ENCODE measurements at regions not wholly inside any gene's neighbourhood (a gene's known extent, or its start where the extent isn't known, plus 50 kb on each side); places are given as distances from the start of the nearest gene placed in this dataset.
"Not testable (repeated sequence)": the region's sequence is repeated elsewhere in the genome, so short reads cannot be mapped to it uniquely, and the experiment has no call there.

DNA sequence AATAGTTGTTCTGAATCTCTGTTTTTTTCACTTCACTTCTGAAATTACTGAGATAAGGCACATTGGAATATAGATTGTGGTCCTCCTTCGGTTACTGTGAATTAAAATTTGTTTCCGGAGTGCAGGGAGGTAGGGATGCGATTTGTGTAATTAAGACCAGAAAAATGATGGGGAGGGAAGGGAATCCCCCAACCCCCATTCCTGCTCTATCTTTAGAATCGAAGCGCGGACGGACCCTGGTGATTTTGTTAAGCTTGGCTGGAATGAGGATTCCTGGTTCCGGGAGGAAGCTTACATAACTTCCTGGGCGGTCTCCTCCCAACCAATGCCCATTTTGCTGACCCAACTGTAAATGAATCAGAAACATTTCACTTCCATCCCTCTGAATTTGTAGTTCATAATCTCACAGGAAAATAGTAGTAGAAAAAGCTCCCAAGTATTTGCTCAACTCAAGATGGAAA is 220.1 kb upstream of the MSX2 start:
- H3K27ac ChIP-seq (replicated peaks), result no peak overlapping the region
- no peak for TF ChIP-seq GABPA (IDR thresholded peaks at IDR 0.05; ENCODE audit: low read depth)
- H3K4me3 ChIP-seq (replicated peaks; ENCODE audit: insufficient read depth, low read length), result no peak overlapping the region
- no peak for DNase-seq (ENCODE audit: low read depth in 1 of 2, low spot score in 1 of 2)
- H3K27me3 ChIP-seq (ENCODE audit: insufficient read depth, poor library complexity, severe bottlenecking), result no peaks in the 10 kb centered on the region

DNA sequence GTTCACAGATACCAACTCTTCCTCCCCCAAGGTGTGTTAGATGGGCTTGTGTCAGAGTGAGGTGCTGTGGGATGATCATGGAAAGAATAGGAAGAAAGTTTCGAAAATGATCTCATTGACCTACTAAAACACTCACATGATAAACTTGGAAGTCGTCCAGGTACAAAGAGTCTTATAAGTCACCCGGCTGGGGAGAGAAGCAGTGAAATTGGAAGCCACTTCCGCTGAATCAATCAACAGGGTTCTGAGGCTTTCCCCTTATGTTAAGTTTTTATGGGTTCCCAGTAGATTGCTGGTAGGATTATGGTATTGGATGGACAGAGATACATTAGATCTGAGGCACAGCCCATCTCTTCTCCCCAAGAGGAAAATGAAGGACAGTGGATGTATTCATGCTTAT is 218.8 kb upstream of the MSX2 start:
- Histone ChIP-seq H3K4me3 (replicated peaks; ENCODE audit: insufficient read depth, low read length) (no peak overlapping the region), H3K27ac (replicated peaks) (no peak overlapping the region), H3K27me3 (ENCODE audit: insufficient read depth, poor library complexity, severe bottlenecking) (no peaks in the 10 kb centered on the region)
- no peak for DNase-seq (ENCODE audit: low read depth in 1 of 2, low spot score in 1 of 2)
- TF ChIP-seq GABPA (IDR thresholded peaks at IDR 0.05; ENCODE audit: low read depth), result no peak
- TF ChIP-seq, protein P1, sequence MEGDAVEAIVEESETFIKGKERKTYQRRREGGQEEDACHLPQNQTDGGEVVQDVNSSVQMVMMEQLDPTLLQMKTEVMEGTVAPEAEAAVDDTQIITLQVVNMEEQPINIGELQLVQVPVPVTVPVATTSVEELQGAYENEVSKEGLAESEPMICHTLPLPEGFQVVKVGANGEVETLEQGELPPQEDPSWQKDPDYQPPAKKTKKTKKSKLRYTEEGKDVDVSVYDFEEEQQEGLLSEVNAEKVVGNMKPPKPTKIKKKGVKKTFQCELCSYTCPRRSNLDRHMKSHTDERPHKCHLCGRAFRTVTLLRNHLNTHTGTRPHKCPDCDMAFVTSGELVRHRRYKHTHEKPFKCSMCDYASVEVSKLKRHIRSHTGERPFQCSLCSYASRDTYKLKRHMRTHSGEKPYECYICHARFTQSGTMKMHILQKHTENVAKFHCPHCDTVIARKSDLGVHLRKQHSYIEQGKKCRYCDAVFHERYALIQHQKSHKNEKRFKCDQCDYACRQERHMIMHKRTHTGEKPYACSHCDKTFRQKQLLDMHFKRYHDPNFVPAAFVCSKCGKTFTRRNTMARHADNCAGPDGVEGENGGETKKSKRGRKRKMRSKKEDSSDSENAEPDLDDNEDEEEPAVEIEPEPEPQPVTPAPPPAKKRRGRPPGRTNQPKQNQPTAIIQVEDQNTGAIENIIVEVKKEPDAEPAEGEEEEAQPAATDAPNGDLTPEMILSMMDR (IDR thresholded peaks at IDR 0.05; ENCODE audit: insufficient read depth, low read length), result no peak
- no peak for TF ChIP-seq POLR2AphosphoS5 (IDR thresholded peaks at IDR 0.05; ENCODE audit: low read depth)
- no peak for TF ChIP-seq SPI1 (IDR thresholded peaks at IDR 0.05; ENCODE audit: borderline replicate concordance, low read depth)
- TF ChIP-seq, protein P2, sequence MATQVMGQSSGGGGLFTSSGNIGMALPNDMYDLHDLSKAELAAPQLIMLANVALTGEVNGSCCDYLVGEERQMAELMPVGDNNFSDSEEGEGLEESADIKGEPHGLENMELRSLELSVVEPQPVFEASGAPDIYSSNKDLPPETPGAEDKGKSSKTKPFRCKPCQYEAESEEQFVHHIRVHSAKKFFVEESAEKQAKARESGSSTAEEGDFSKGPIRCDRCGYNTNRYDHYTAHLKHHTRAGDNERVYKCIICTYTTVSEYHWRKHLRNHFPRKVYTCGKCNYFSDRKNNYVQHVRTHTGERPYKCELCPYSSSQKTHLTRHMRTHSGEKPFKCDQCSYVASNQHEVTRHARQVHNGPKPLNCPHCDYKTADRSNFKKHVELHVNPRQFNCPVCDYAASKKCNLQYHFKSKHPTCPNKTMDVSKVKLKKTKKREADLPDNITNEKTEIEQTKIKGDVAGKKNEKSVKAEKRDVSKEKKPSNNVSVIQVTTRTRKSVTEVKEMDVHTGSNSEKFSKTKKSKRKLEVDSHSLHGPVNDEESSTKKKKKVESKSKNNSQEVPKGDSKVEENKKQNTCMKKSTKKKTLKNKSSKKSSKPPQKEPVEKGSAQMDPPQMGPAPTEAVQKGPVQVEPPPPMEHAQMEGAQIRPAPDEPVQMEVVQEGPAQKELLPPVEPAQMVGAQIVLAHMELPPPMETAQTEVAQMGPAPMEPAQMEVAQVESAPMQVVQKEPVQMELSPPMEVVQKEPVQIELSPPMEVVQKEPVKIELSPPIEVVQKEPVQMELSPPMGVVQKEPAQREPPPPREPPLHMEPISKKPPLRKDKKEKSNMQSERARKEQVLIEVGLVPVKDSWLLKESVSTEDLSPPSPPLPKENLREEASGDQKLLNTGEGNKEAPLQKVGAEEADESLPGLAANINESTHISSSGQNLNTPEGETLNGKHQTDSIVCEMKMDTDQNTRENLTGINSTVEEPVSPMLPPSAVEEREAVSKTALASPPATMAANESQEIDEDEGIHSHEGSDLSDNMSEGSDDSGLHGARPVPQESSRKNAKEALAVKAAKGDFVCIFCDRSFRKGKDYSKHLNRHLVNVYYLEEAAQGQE (IDR thresholded peaks at IDR 0.05; ENCODE audit: insufficient replicate concordance, low read depth), result no peak

DNA sequence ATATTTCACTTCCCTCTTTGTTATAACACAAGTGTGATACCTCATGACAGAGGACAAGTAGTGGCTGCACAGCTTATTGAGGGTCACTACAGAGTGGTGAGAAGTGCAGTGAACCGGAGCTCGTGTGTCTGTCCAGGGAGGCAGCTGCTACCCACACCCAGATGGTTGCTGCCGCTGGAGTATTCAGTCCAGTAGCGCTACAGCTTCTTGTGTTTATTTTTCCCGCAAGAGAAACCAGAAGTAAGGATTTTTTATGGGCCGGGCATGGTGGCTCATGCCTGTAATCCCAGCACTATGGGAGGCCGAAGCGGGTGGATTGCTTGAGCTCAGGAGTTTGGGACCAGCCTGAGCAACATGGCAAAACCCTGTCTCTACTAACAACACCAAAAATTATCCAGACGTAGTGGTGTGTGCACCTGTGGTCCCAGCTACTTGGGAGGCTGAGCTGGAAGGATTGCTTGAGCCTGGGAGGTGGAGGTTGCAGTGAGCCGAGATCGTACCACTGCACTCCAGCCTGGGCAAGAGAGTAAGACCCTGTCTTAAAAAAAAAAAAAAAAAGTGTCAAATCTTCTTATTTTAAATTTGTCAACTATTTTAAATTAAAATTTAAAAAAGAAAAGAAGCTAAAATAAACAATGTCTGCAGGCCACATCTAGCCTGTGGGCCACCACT is 213.5 kb upstream of the MSX2 start:
- not testable (repeated sequence) for DNase-seq (ENCODE audit: low read depth in 1 of 2, low spot score in 1 of 2); H3K27ac ChIP-seq (replicated peaks); H3K27me3 ChIP-seq (ENCODE audit: insufficient read depth, poor library complexity, severe bottlenecking); H3K4me3 ChIP-seq (replicated peaks; ENCODE audit: insufficient read depth, low read length)

DNA sequence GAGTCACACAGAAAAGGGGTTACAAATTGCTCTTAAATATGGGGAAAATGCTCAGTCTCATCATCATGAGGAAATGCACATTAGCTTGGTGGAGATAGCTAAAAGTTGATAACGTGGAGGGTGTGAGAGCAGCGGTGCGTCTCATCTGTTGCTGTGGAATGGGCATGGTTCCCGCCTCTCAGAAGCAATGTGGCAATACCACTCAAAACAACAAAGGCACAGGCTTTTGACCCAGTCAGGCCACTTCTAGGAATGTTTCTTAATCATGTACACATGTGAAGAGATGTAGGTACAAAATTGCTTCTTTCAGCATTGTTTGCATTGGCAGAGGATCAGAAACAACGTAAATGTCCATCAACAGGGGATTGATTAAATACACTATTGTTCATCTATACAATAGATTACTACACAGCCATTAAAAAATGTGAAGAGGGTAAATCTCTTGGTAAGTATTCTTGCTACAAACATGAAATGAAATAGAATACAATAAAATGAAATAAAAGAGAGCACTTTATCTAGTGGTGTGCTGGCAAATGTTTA is 212.6 kb upstream of the MSX2 start:
- DNase-seq (ENCODE audit: low read depth in 1 of 2, low spot score in 1 of 2), result no peak
- no peak for TF ChIP-seq POLR2AphosphoS5 (IDR thresholded peaks at IDR 0.05; ENCODE audit: low read depth)
- no peak for TF ChIP-seq GABPA (IDR thresholded peaks at IDR 0.05; ENCODE audit: low read depth)
- no peak for TF ChIP-seq SPI1 (IDR thresholded peaks at IDR 0.05; ENCODE audit: borderline replicate concordance, low read depth)
- TF ChIP-seq, protein P1 (IDR thresholded peaks at IDR 0.05; ENCODE audit: insufficient read depth, low read length), result no peak
- TF ChIP-seq, protein P2 (IDR thresholded peaks at IDR 0.05; ENCODE audit: insufficient replicate concordance, low read depth), result no peak
- no peaks in the 10 kb centered on the region for H3K27me3 ChIP-seq (ENCODE audit: insufficient read depth, poor library complexity, severe bottlenecking)
- H3K27ac ChIP-seq (replicated peaks), result no peak overlapping the region
- H3K4me3 ChIP-seq (replicated peaks; ENCODE audit: insufficient read depth, low read length), result no peak overlapping the region

DNA sequence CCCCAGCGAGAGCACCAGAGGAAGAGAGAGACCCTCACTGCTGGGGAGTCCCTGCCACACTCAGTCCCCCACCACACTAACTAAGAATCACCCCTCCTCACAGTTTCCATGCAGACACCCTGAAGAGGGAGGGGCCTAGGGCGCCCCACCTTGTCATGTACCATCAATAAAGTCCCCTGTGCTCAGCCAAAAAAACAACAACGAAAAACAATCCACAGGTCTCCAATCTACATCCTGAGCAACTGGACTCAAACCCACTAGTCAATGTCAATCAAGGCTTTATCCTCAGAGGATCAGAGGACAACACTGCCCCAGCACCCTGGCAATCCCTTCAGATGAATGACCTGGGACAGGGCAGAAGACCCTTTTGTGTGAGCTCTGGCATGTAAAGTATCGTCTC is 210.1 kb upstream of the MSX2 start:
- no peak for TF ChIP-seq GABPA (IDR thresholded peaks at IDR 0.05; ENCODE audit: low read depth)
- TF ChIP-seq SPI1 (IDR thresholded peaks at IDR 0.05; ENCODE audit: borderline replicate concordance, low read depth), result no peak
- no peak for TF ChIP-seq POLR2AphosphoS5 (IDR thresholded peaks at IDR 0.05; ENCODE audit: low read depth)
- Histone ChIP-seq H3K27ac (replicated peaks) (no peak overlapping the region), H3K27me3 (ENCODE audit: insufficient read depth, poor library complexity, severe bottlenecking) (no peaks in the 10 kb centered on the region), H3K4me3 (replicated peaks; ENCODE audit: insufficient read depth, low read length) (no peak overlapping the region)
- DNase-seq (ENCODE audit: low read depth in 1 of 2, low spot score in 1 of 2), result no peak
